LNCaP clone FGC (cell line): ENCODE measurements at regions not wholly inside any gene's neighbourhood (a gene's known extent, or its start where the extent isn't known, plus 50 kb on each side); places are given as distances from the start of the nearest gene placed in this dataset.
"Not testable (repeated sequence)": the region's sequence is repeated elsewhere in the genome, so short reads cannot be mapped to it uniquely, and the experiment has no call there.

Source experiments
- DNase-seq: peaks from one replicate; pipeline ENCODE4 v3.0.0-alpha.2; 2011; ENCODE audit warnings: low read depth
- H3K4me3 ChIP-seq: 2 replicates; pipeline ENCODE4 v1.5.1; 2011; ENCODE audit warnings: mild to moderate bottlenecking, low read depth, low read length, control low read depth
- CTCF ChIP-seq: IDR thresholded peaks from 2 replicates; pipeline ENCODE4 v1.5.1; 2012; ENCODE audit warnings: mild to moderate bottlenecking; ENCODE audit not compliant: control insufficient read depth, insufficient read depth; ENCODE audit errors: extremely low read depth

GRCh38 chr3:3302964-3303363 is 123.5 kb upstream of the CRBN start:
- no peak overlapping the region for H3K4me3 ChIP-seq
- DNase-seq, result no peak
- TF ChIP-seq CTCF, result no peak

GRCh38 chr3:3301476-3301875 is 122.0 kb upstream of the CRBN start:
- H3K4me3 ChIP-seq, result no peak overlapping the region
- no peak for TF ChIP-seq CTCF
- DNase-seq, result no peak

GRCh38 chr3:3296979-3297381 is 117.5 kb upstream of the CRBN start:
- no peak overlapping the region for H3K4me3 ChIP-seq
- no peak for TF ChIP-seq CTCF
- DNase-seq, result no peak

- no peak for DNase-seq
- no peak for TF ChIP-seq CTCF
- H3K4me3 ChIP-seq, result no peak overlapping the region
Observed at GRCh38 chr3:3295586-3295985, 116.1 kb upstream of the CRBN start.

GRCh38 chr3:3291756-3292283 is 112.3 kb upstream of the CRBN start:
- H3K4me3 ChIP-seq, DNase-seq: not testable (repeated sequence)

GRCh38 chr3:3288255-3288654 is 108.8 kb upstream of the CRBN start:
- TF ChIP-seq CTCF, result no peak
- H3K4me3 ChIP-seq, result no peak overlapping the region
- no peak for DNase-seq

- DNase-seq, result no peak
- no peak overlapping the region for H3K4me3 ChIP-seq
- TF ChIP-seq CTCF, result no peak
Observed at GRCh38 chr3:3286014-3286413, 106.5 kb upstream of the CRBN start.
